ENCODE measurements at regions not wholly inside any gene's neighbourhood (a gene's known extent, or its start where the extent isn't known, plus 50 kb on each side); places are given as distances from the start of the nearest gene placed in this dataset.

DNA sequence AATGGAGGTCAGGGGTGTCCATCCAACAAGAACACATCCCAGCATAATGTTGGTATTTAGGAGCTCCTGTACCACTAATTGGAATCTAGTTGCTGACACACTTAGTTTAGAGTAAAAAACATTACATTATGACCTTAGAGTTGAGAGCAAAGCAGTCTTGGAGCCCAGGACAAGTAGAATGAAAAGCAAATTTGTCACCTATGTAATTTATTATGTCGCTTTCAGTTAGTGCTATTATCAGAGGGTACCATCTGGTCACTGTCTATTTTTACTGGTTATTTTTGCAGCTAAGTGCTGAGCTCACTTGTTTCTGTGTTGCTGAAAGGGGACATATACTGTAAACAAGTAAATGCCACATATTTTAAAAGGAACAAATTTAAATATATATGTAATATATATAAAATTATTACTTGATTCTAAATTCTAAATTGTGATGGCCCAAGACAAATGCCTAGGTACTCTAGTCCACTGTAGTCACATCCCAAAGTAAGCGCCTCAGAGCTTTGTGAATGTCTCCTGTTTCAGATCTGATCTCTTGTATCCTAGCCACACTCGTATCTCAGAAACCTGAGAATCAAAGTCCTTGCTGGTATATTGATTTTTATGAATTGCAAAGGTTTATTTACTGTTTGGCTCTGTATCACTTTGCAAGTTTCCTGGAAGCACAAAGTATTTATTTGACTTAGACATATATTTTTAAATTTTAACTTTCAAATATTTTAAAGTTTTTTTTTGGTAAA is 148.6 kb upstream of the MAN1A1 start (continued):
- TF ChIP-seq ZNF496 (CRISPR knock-in tag; IDR thresholded peaks at IDR 0.05; ENCODE audit: insufficient replicate concordance) (no peak), ZNF235 (CRISPR knock-in tag; IDR thresholded peaks at IDR 0.05; ENCODE audit: borderline replicate concordance) (no peak), ZNF530 (CRISPR knock-in tag; IDR thresholded peaks at IDR 0.05; ENCODE audit: low read depth) (no peak), ZNF615 (CRISPR knock-in tag; IDR thresholded peaks at IDR 0.05; ENCODE audit: borderline replicate concordance) (no peak), SKI (IDR thresholded peaks at IDR 0.05; ENCODE audit: partially characterized antibody) (peak; percentile 33), AGO2 (optimal IDR thresholded peaks at IDR 0.05; ENCODE audit: low read depth, low read length) (no peak), IRF2 (CRISPR knock-in tag; IDR thresholded peaks at IDR 0.05) (no peak), ZNF83 (CRISPR knock-in tag; IDR thresholded peaks at IDR 0.05; ENCODE audit: borderline replicate concordance) (no peak), SAP130 (CRISPR knock-in tag; IDR thresholded peaks at IDR 0.05; ENCODE audit: low read depth) (peak; percentile 22; the same call in 1 of the 2 replicates), PLRG1 (conservative IDR thresholded peaks at IDR 0.05) (no peak), XBP1 (CRISPR knock-in tag; IDR thresholded peaks at IDR 0.05) (no peak), SP140L (CRISPR knock-in tag; IDR thresholded peaks at IDR 0.05; ENCODE audit: borderline replicate concordance) (no peak), TBP (CRISPR knock-in tag; IDR thresholded peaks at IDR 0.05) (no peak), ZNF142 (CRISPR knock-in tag; IDR thresholded peaks at IDR 0.05) (no peak), FOSL2 (CRISPR knock-in tag; IDR thresholded peaks at IDR 0.05) (no peak)
- TF ChIP-seq, protein P1, sequence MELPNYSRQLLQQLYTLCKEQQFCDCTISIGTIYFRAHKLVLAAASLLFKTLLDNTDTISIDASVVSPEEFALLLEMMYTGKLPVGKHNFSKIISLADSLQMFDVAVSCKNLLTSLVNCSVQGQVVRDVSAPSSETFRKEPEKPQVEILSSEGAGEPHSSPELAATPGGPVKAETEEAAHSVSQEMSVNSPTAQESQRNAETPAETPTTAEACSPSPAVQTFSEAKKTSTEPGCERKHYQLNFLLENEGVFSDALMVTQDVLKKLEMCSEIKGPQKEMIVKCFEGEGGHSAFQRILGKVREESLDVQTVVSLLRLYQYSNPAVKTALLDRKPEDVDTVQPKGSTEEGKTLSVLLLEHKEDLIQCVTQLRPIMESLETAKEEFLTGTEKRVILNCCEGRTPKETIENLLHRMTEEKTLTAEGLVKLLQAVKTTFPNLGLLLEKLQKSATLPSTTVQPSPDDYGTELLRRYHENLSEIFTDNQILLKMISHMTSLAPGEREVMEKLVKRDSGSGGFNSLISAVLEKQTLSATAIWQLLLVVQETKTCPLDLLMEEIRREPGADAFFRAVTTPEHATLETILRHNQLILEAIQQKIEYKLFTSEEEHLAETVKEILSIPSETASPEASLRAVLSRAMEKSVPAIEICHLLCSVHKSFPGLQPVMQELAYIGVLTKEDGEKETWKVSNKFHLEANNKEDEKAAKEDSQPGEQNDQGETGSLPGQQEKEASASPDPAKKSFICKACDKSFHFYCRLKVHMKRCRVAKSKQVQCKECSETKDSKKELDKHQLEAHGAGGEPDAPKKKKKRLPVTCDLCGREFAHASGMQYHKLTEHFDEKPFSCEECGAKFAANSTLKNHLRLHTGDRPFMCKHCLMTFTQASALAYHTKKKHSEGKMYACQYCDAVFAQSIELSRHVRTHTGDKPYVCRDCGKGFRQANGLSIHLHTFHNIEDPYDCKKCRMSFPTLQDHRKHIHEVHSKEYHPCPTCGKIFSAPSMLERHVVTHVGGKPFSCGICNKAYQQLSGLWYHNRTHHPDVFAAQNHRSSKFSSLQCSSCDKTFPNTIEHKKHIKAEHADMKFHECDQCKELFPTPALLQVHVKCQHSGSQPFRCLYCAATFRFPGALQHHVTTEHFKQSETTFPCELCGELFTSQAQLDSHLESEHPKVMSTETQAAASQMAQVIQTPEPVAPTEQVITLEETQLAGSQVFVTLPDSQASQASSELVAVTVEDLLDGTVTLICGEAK (IDR thresholded peaks at IDR 0.05): no peak
- TF ChIP-seq, protein P1 (CRISPR knock-in tag; IDR thresholded peaks at IDR 0.05): no peak
